SU-DHL-6 (cell line): ENCODE measurements at regions not wholly inside any gene's neighbourhood (a gene's known extent, or its start where the extent isn't known, plus 50 kb on each side); places are given as distances from the start of the nearest gene placed in this dataset.

Experiments
- H2AFZ ChIP-seq: fragments of 200-600 bp; sonication (generic); 2 replicates; pipeline ENCODE4 v1.6.1; 2014; ENCODE audit warnings: low read depth, mild to moderate bottlenecking, moderate library complexity, mixed read lengths, antibody characterized with exemption, low read length; ENCODE audit not compliant: severe bottlenecking
- H3F3A ChIP-seq: fragments of 200-600 bp; shearing (Covaris generic); 2 replicates; pipeline ENCODE4 v1.6.0; 2016; ENCODE audit warnings: antibody characterized with exemption, mild to moderate bottlenecking; ENCODE audit not compliant: insufficient read depth
- H3K27ac ChIP-seq: fragments of 200-600 bp; sonication (generic); 2 replicates; pipeline ENCODE4 v1.5.1; 2016; ENCODE audit warnings: low read depth, mild to moderate bottlenecking, low read length, moderate library complexity, mixed read lengths
- H3K27me3 ChIP-seq: fragments of 200-600 bp; sonication (generic), shearing (Covaris generic); 2 replicates; pipeline ENCODE4 v1.6.0; 2014; ENCODE audit warnings: mild to moderate bottlenecking, low read length
- H3K36me3 ChIP-seq: fragments of 200-600 bp; sonication (generic); 2 replicates; pipeline ENCODE4 v1.6.1; 2014; ENCODE audit warnings: mild to moderate bottlenecking, low read length, mixed read lengths
- H3K4me2 ChIP-seq: fragments of 300-600, 200-600 bp; shearing (Covaris generic), sonication (generic); 2 replicates; pipeline ENCODE4 v1.6.0; 2014; ENCODE audit warnings: low read length, low read depth, mild to moderate bottlenecking; ENCODE audit not compliant: poor library complexity, severe bottlenecking
- H3K4me3 ChIP-seq: fragments of 200-600 bp; sonication (generic); 2 replicates; pipeline ENCODE4 v1.5.1; 2014; ENCODE audit warnings: antibody characterized with exemption, low read length, mild to moderate bottlenecking, mixed read lengths; ENCODE audit not compliant: insufficient read depth, poor library complexity, severe bottlenecking
- H3K79me2 ChIP-seq: fragments of 200-600 bp; sonication (generic); 2 replicates; pipeline ENCODE4 v1.6.1; 2014; ENCODE audit warnings: mild to moderate bottlenecking, low read length, moderate library complexity; ENCODE audit not compliant: insufficient read depth
- H3K9ac ChIP-seq: fragments of 200-600 bp; sonication (generic); 2 replicates; pipeline ENCODE4 v1.7.0; 2014; ENCODE audit warnings: mild to moderate bottlenecking, low read length
- H3K9me2 ChIP-seq: fragments of 200-600 bp; sonication (generic); replicated peaks from 2 replicates; pipeline ENCODE4 v1.6.1; 2014; ENCODE audit warnings: low read length; ENCODE audit not compliant: insufficient read depth
- H3K9me3 ChIP-seq: fragments of 200-600 bp; sonication (generic); 2 replicates; pipeline ENCODE4 v1.6.1; 2014; ENCODE audit warnings: low read length, mixed read lengths; ENCODE audit not compliant: insufficient read depth
- H4K20me1 ChIP-seq: fragments of 200-600 bp; sonication (generic); 2 replicates; pipeline ENCODE4 v1.6.1; 2014; ENCODE audit warnings: low read depth, mild to moderate bottlenecking, antibody characterized with exemption, low read length, moderate library complexity, mixed read lengths
- EZH2phosphoT487 ChIP-seq: fragments of 200-600 bp; sonication (generic), shearing (Covaris generic); conservative IDR thresholded peaks from 2 replicates; pipeline ENCODE4 v1.6.1; 2018; ENCODE audit warnings: mild to moderate bottlenecking, antibody characterized with exemption, low read length, moderate library complexity, mixed read lengths
- TF ChIP-seq, protein P1 (sequence below): fragments of 200-600 bp; sonication (generic); IDR thresholded peaks from one replicate; pipeline ENCODE4 v1.5.1; 2017; ENCODE audit warnings: antibody characterized with exemption, mild to moderate bottlenecking, low read length, moderate library complexity; ENCODE audit not compliant: insufficient read depth, poor library complexity, severe bottlenecking

DNA sequence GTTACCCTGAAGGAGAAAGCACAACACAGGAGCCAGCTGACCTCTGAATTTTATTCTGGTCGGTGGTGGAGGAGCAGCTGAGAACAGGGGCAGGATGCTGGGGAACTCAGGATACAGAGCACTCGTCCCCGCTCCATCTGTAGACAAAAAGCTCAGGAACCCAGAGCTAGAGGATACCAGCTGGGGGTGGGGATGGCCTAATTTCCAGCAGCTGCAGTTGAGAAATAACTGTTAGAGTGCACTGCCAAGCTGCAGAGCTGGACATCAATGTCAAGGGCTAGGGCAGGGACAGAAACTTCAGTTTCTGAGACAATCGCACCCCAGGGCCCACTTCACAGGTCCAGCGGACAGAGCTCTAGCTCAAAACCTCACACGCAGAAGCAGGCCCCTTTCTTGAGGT, 122.1 kb upstream of the GUCY1A1 start:
- H3K36me3 ChIP-seq, result no peaks in the 10 kb centered on the region
- no peak overlapping the region for H2AFZ ChIP-seq
- H3K79me2 ChIP-seq, result no peaks in the 10 kb centered on the region
- H3F3A ChIP-seq, result no peaks in the 10 kb centered on the region
- H3K4me2 ChIP-seq, result no peak overlapping the region
- H3K27me3 ChIP-seq, result no peaks in the 10 kb centered on the region
- H3K9me3 ChIP-seq, result no peaks in the 10 kb centered on the region
- TF ChIP-seq, protein P1, sequence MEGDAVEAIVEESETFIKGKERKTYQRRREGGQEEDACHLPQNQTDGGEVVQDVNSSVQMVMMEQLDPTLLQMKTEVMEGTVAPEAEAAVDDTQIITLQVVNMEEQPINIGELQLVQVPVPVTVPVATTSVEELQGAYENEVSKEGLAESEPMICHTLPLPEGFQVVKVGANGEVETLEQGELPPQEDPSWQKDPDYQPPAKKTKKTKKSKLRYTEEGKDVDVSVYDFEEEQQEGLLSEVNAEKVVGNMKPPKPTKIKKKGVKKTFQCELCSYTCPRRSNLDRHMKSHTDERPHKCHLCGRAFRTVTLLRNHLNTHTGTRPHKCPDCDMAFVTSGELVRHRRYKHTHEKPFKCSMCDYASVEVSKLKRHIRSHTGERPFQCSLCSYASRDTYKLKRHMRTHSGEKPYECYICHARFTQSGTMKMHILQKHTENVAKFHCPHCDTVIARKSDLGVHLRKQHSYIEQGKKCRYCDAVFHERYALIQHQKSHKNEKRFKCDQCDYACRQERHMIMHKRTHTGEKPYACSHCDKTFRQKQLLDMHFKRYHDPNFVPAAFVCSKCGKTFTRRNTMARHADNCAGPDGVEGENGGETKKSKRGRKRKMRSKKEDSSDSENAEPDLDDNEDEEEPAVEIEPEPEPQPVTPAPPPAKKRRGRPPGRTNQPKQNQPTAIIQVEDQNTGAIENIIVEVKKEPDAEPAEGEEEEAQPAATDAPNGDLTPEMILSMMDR, result no peak
- TF ChIP-seq EZH2phosphoT487, result no peak
- H3K9ac ChIP-seq, result no peak overlapping the region
- no peak overlapping the region for H3K27ac ChIP-seq
- no peaks in the 10 kb centered on the region for H4K20me1 ChIP-seq
- H3K9me2 ChIP-seq, result no peaks in the 10 kb centered on the region
- no peak overlapping the region for H3K4me3 ChIP-seq

DNA sequence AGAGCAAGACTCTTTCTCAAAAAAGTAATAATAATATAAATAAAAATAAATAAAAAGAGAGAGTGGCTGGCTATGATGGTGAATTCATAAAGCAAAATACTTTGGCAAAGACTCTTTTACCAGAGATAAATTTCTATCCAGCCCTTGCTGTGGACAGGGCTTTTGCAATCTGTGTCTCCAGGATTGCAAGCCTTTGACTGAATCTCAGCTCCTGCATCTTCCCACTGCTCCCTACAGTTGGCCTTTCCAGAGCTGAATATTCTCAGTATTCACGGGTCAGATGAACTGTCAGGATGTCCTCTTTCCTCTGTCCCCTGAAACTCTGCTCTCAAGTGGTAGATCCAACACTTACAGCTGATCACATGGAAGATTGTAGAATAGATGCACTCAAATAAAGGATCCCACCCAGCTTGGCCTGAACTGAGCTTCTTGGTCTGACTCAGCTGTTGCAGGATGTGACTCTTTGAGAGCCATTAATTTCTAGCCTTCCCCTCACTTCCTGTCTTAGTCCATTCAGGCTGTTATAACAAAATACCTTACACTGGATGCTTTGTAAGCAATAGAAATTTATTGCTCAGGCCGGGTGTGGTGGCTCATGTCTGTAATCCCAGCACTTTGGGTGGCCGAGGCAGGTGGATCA, 123.4 kb upstream of the GUCY1A1 start:
- Histone ChIP-seq H3K79me2 (no peaks in the 10 kb centered on the region), H3K27me3 (no peaks in the 10 kb centered on the region), H3K9me2 (no peaks in the 10 kb centered on the region), H3F3A (no peaks in the 10 kb centered on the region), H4K20me1 (no peaks in the 10 kb centered on the region), H3K9me3 (no peaks in the 10 kb centered on the region), H3K4me3 (no peak overlapping the region), H3K9ac (no peak overlapping the region), H3K4me2 (no peak overlapping the region), H3K27ac (no peak overlapping the region), H2AFZ (no peak overlapping the region), H3K36me3 (no peaks in the 10 kb centered on the region)
- no peak for TF ChIP-seq EZH2phosphoT487
- TF ChIP-seq, protein P1, result no peak

DNA sequence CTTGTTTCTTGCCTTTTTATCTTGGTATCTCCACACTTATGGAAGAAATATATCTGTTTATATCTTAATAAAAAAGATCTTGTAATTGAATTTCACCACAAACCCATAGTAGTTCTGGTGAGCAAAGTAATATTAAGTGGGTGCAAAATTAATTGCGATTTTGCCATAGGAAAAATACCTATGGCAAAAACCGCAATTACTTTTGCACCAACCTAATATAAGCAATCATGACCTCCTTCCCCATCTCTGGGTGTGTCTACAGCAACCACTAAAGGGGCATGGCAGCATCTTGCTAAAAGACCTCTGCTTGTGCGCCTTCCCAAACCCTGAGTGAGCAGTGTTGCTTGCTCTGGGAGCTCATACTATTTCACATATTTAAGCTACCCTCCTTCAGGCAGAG, 124.2 kb upstream of the GUCY1A1 start:
- Histone ChIP-seq H4K20me1 (no peaks in the 10 kb centered on the region), H3K36me3 (no peaks in the 10 kb centered on the region), H3K79me2 (no peaks in the 10 kb centered on the region), H3K9me2 (no peaks in the 10 kb centered on the region), H3F3A (no peaks in the 10 kb centered on the region), H3K4me2 (no peak overlapping the region), H2AFZ (no peak overlapping the region), H3K27me3 (no peaks in the 10 kb centered on the region), H3K9ac (no peak overlapping the region), H3K27ac (no peak overlapping the region), H3K9me3 (no peaks in the 10 kb centered on the region), H3K4me3 (no peak overlapping the region)
- TF ChIP-seq, protein P1, result no peak
- TF ChIP-seq EZH2phosphoT487, result no peak
